Hematopoietic multipotent progenitor cell treated with erythropoietin and hydrocortisone succinate and interleukin-3 and kit ligand, for 4 days (in vitro differentiated cells): ENCODE measurements at regions not wholly inside any gene's neighbourhood (a gene's known extent, or its start where the extent isn't known, plus 50 kb on each side); places are given as distances from the start of the nearest gene placed in this dataset.

Experiments
- DNase-seq: peaks from one replicate; pipeline ENCODE4 v3.0.0-alpha.2; 2015

GRCh38 chr6:128663238-128663637 is 142.8 kb upstream of the PTPRK start:
- DNase-seq = no peak

- DNase-seq = no peak
Measured at GRCh38 chr6:128659878-128660622, 139.7 kb upstream of the PTPRK start.

- DNase-seq = no peak
Measured at GRCh38 chr6:128659276-128659675, 138.9 kb upstream of the PTPRK start.

- DNase-seq = no peak
Measured at GRCh38 chr6:128657181-128657580, 136.8 kb upstream of the PTPRK start.

GRCh38 chr6:128655978-128656498 is 135.6 kb upstream of the PTPRK start:
- no peak for DNase-seq

- no peak for DNase-seq
Measured at GRCh38 chr6:128648022-128648598, 127.7 kb upstream of the PTPRK start.

- no peak for DNase-seq
Measured at GRCh38 chr6:128642132-128642531, 121.7 kb upstream of the PTPRK start.

GRCh38 chr6:128641703-128642102 is 121.3 kb upstream of the PTPRK start:
- DNase-seq = no peak

GRCh38 chr6:128638817-128639216 is 118.4 kb upstream of the PTPRK start:
- no peak for DNase-seq

GRCh38 chr6:128635219-128635618 is 114.8 kb upstream of the PTPRK start:
- DNase-seq = no peak

- DNase-seq = no peak
Measured at GRCh38 chr6:128632131-128632530, 111.7 kb upstream of the PTPRK start.

- no peak for DNase-seq
Measured at GRCh38 chr6:128631031-128631430, 110.6 kb upstream of the PTPRK start.

- DNase-seq = no peak
Measured at GRCh38 chr6:128630213-128630612, 109.8 kb upstream of the PTPRK start.

- DNase-seq = no peak
Measured at GRCh38 chr6:128617285-128617684, 96.9 kb upstream of the PTPRK start.

- DNase-seq = no peak
Measured at GRCh38 chr6:128616342-128616741, 95.9 kb upstream of the PTPRK start.

- no peak for DNase-seq
Measured at GRCh38 chr6:128606611-128607010, 86.2 kb upstream of the PTPRK start.

- DNase-seq = no peak
Measured at GRCh38 chr6:128605961-128606360, 85.6 kb upstream of the PTPRK start.

GRCh38 chr6:128601060-128601459 is 80.7 kb upstream of the PTPRK start:
- DNase-seq = no peak

- DNase-seq = peak; percentile 0
Measured at GRCh38 chr6:128600397-128600951, 80.1 kb upstream of the PTPRK start.

GRCh38 chr6:128599036-128599435 is 78.6 kb upstream of the PTPRK start:
- DNase-seq = no peak

GRCh38 chr6:128598571-128598970 is 78.2 kb upstream of the PTPRK start:
- no peak for DNase-seq

- DNase-seq = no peak
Measured at GRCh38 chr6:128597956-128598355, 77.6 kb upstream of the PTPRK start.

- DNase-seq = no peak
Measured at GRCh38 chr6:128597004-128597403, 76.6 kb upstream of the PTPRK start.

GRCh38 chr6:128595544-128595943 is 75.1 kb upstream of the PTPRK start:
- DNase-seq = no peak
